Keratinocyte (primary cell): ENCODE measurements at regions not wholly inside any gene's neighbourhood (a gene's known extent, or its start where the extent isn't known, plus 50 kb on each side); places are given as distances from the start of the nearest gene placed in this dataset.

Experiments
- DNase-seq: peaks from one replicate; pipeline ENCODE4 v3.0.0-alpha.2; 2011; ENCODE audit warnings: low read depth, missing footprints, low spot score
- FAIRE-seq: peaks from 2 replicates; lab custom pipeline; 2011; peaks lifted over from hg19 to GRCh38; lab: Jason Lieb, UNC
- H2AFZ ChIP-seq: 2 replicates; pipeline ENCODE4 v1.6.0; 2012; ENCODE audit warnings: low read length, control low read depth, inconsistent platforms; ENCODE audit not compliant: control insufficient read depth
- H3K27ac ChIP-seq: 2 replicates; pipeline ENCODE4 v1.5.1; 2011; ENCODE audit warnings: low read length; ENCODE audit not compliant: control insufficient read depth, insufficient read depth
- H3K27me3 ChIP-seq: 3 replicates; pipeline ENCODE4 v1.6.0; 2011; ENCODE audit warnings: low read length; ENCODE audit not compliant: control insufficient read depth, insufficient read depth; ENCODE audit errors: extremely low read depth
- H3K36me3 ChIP-seq, 2 experiments: 2 replicates in 1 of 2; 3 replicates in 1 of 2; pipeline ENCODE4 v1.5.1; 2011; ENCODE audit warnings: low read length in 2 of 2, mild to moderate bottlenecking in 1 of 2; ENCODE audit not compliant: control insufficient read depth in 2 of 2, insufficient read depth in 2 of 2; ENCODE audit errors: extremely low read depth in 1 of 2
- H3K4me1 ChIP-seq: 3 replicates; pipeline ENCODE4 v1.5.1; 2011; ENCODE audit warnings: low read length; ENCODE audit not compliant: control insufficient read depth, insufficient read depth; ENCODE audit errors: extremely low read depth
- H3K4me2 ChIP-seq: 3 replicates; pipeline ENCODE4 v1.6.0; 2011; ENCODE audit warnings: low read depth, low read length; ENCODE audit not compliant: control insufficient read depth, insufficient read depth; ENCODE audit errors: extremely low read depth
- H3K4me3 ChIP-seq, 3 experiments: fragments of 200-600 bp in 1 of 3; sonication (generic) in 1 of 3; 2 replicates in 2 of 3; 3 replicates in 1 of 3; pipeline ENCODE4 v1.5.1; 2011 to 2016; ENCODE audit warnings: low read length in 3 of 3, mild to moderate bottlenecking in 3 of 3, control low read depth in 2 of 3, inconsistent platforms in 1 of 3, low read depth in 1 of 3, mixed read lengths in 1 of 3, mixed run types in 1 of 3, moderate library complexity in 1 of 3; ENCODE audit not compliant: control insufficient read depth in 2 of 3, insufficient read depth in 2 of 3; ENCODE audit errors: extremely low read depth in 1 of 3
- H3K79me2 ChIP-seq: 2 replicates; pipeline ENCODE4 v1.6.0; 2012; ENCODE audit warnings: low read length; ENCODE audit not compliant: control insufficient read depth, insufficient read depth
- H3K9ac ChIP-seq: 3 replicates; pipeline ENCODE4 v1.6.0; 2011; ENCODE audit warnings: low read length; ENCODE audit not compliant: control insufficient read depth, insufficient read depth; ENCODE audit errors: extremely low read depth
- H3K9me1 ChIP-seq: 3 replicates; pipeline ENCODE4 v1.6.0; 2011; ENCODE audit warnings: low read length; ENCODE audit not compliant: control insufficient read depth, insufficient read depth; ENCODE audit errors: extremely low read depth
- H3K9me3 ChIP-seq: 2 replicates; pipeline ENCODE4 v1.5.1; 2012; ENCODE audit warnings: low read depth, low read length; ENCODE audit not compliant: control insufficient read depth
- H4K20me1 ChIP-seq: 3 replicates; pipeline ENCODE4 v1.6.0; 2011; ENCODE audit warnings: low read length; ENCODE audit not compliant: control insufficient read depth, insufficient read depth; ENCODE audit errors: extremely low read depth
- EZH2 ChIP-seq: IDR thresholded peaks from one replicate; pipeline ENCODE4 v1.6.1; 2012; ENCODE audit warnings: inconsistent platforms, mild to moderate bottlenecking, low read length, moderate library complexity
- dilution Hi-C: fragments of 300-500 bp; cut with MboI; formaldehyde crosslinking; loops from one replicate; pipeline ENCODE4 v1.7.0; 2020; ENCODE audit warnings: low sequenced_read_pairs; ENCODE audit not compliant: extremely low pct_ligation_motif_present
- TF ChIP-seq, protein P1 (sequence below), 3 experiments: IDR thresholded peaks in 1 of 3; conservative IDR thresholded peaks in 1 of 3; optimal IDR thresholded peaks in 1 of 3; 2 replicates in 2 of 3; 3 replicates in 1 of 3; pipeline versions ENCODE3 to v1.5.1; 2011; ENCODE audit warnings: low read length in 3 of 3, mild to moderate bottlenecking in 3 of 3, moderate library complexity in 2 of 3, control low read depth in 1 of 3, inconsistent platforms in 1 of 3; ENCODE audit not compliant: insufficient read depth in 2 of 3; ENCODE audit errors: extremely low read depth in 1 of 3

DNA sequence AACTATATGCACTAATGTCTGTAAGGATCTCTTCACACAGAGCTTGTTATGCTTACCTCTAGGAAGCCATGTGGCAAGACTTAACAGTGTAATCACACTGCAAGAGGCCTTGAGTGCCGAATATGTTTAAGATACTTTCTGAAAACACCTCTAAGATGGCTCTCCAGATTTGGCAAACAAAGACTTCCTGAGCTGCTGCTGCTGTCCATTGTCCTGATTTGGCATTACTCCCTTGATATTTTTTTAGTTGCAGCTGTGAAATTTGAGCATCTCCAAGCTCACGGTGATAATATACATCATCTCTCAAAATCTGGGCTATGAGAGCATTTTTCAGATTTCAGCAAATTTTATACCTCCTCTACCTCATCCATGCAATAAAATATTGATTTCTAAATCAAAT lies 384.5 kb upstream of the CDH6 start:
- no peaks in the 10 kb centered on the region for H3K9me1 ChIP-seq
- H3K9ac ChIP-seq, result no peak overlapping the region
- H3K9me3 ChIP-seq, result no peaks in the 10 kb centered on the region
- TF ChIP-seq, protein P1, sequence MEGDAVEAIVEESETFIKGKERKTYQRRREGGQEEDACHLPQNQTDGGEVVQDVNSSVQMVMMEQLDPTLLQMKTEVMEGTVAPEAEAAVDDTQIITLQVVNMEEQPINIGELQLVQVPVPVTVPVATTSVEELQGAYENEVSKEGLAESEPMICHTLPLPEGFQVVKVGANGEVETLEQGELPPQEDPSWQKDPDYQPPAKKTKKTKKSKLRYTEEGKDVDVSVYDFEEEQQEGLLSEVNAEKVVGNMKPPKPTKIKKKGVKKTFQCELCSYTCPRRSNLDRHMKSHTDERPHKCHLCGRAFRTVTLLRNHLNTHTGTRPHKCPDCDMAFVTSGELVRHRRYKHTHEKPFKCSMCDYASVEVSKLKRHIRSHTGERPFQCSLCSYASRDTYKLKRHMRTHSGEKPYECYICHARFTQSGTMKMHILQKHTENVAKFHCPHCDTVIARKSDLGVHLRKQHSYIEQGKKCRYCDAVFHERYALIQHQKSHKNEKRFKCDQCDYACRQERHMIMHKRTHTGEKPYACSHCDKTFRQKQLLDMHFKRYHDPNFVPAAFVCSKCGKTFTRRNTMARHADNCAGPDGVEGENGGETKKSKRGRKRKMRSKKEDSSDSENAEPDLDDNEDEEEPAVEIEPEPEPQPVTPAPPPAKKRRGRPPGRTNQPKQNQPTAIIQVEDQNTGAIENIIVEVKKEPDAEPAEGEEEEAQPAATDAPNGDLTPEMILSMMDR (optimal IDR thresholded peaks at IDR 0.05 in 1 of 3, IDR thresholded peaks at IDR 0.05 in 1 of 3, conservative IDR thresholded peaks at IDR 0.05 in 1 of 3; ENCODE audit: extremely low read depth in 1 of 3, insufficient read depth in 2 of 3, low read length in 3 of 3), result no peak
- dilution Hi-C loops, result no loop called here
- no peak overlapping the region for H3K4me3 ChIP-seq
- H3K27me3 ChIP-seq, result no peaks in the 10 kb centered on the region
- H3K79me2 ChIP-seq, result no peaks in the 10 kb centered on the region
- FAIRE-seq (no peak), DNase-seq (no peak)
- no peaks in the 10 kb centered on the region for H3K4me1 ChIP-seq
- no peak overlapping the region for H3K4me2 ChIP-seq
- no peaks in the 10 kb centered on the region for H3K36me3 ChIP-seq
- no peak overlapping the region for H3K27ac ChIP-seq
- H2AFZ ChIP-seq, result no peak overlapping the region
- no peaks in the 10 kb centered on the region for H4K20me1 ChIP-seq

DNA sequence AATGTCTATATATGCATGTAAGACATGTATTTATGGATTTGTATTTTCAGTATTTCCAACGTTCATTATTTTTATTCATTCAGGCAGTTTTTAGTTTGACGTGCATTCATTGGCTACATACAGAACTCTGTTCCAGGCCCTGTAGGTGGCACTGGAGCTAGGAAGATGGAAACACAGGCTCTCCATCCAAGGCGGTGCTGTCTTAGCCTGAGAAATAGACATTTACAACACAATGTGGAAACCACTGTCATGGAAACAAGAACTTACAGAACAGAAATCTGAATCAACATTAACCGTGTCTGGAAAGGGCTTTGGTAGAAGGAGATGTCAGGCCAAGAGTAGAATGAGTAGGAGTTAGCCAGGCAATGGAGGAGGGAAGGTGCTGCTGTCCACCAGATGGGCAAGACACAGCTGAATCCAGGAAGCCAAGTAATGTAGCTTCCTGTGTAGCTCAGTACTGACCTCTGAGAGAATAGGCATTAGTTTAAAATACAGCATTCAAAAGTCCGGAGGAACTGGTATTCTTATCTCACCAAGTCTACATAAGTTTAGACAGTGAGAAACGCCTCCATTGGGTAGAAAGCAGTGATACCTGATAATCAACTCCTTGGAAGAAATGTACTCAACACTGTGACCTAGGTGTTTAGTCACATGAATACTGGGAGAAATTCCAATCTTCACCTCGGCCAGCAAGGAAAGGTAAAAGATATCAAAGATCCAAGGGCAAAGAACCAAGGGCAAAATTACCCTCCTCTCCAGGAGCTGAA lies 388.6 kb upstream of the CDH6 start:
- no peak overlapping the region for H3K9ac ChIP-seq
- no peaks in the 10 kb centered on the region for H4K20me1 ChIP-seq
- H3K27ac ChIP-seq, result no peak overlapping the region
- no peak overlapping the region for H3K4me3 ChIP-seq
- no peaks in the 10 kb centered on the region for H3K79me2 ChIP-seq
- no peaks in the 10 kb centered on the region for H3K36me3 ChIP-seq
- TF ChIP-seq, protein P1 (optimal IDR thresholded peaks at IDR 0.05 in 1 of 3, IDR thresholded peaks at IDR 0.05 in 1 of 3, conservative IDR thresholded peaks at IDR 0.05 in 1 of 3; ENCODE audit: extremely low read depth in 1 of 3, insufficient read depth in 2 of 3, low read length in 3 of 3), result no peak
- TF ChIP-seq EZH2, result no peak
- FAIRE-seq (no peak), DNase-seq (no peak)
- H3K9me3 ChIP-seq, result peaks cover 2% of the 10 kb centered on the region
- no peaks in the 10 kb centered on the region for H3K9me1 ChIP-seq
- no peaks in the 10 kb centered on the region for H3K27me3 ChIP-seq
- H3K4me2 ChIP-seq, result no peak overlapping the region
- dilution Hi-C loops, result no loop called here
- no peak overlapping the region for H2AFZ ChIP-seq
- no peaks in the 10 kb centered on the region for H3K4me1 ChIP-seq
